ENCODE measurements at regions not wholly inside any gene's neighbourhood (a gene's known extent, or its start where the extent isn't known, plus 50 kb on each side); places are given as distances from the start of the nearest gene placed in this dataset.
"Not testable (repeated sequence)": the region's sequence is repeated elsewhere in the genome, so short reads cannot be mapped to it uniquely, and the experiment has no call there.

- Histone ChIP-seq H3K9me3 (ENCODE audit: control insufficient read depth, low read length) (no peaks in the 10 kb centered on the region), H3K4me1 (no peaks in the 10 kb centered on the region), H3K36me3 (ENCODE audit: control insufficient read depth, insufficient read depth, low read length) (no peaks in the 10 kb centered on the region), H3K27me3 (ENCODE audit: control insufficient read depth, insufficient read depth, low read length) (no peaks in the 10 kb centered on the region), H2AFZ (no peak overlapping the region), H3K27ac (no peak overlapping the region), H3K79me2 (no peaks in the 10 kb centered on the region), H3K4me3 (ENCODE audit: low read depth, low read length) (no peak overlapping the region), H3K4me2 (ENCODE audit: low read length) (no peak overlapping the region), H3K9ac (no peak overlapping the region)
- TF ChIP-seq CTCF (IDR thresholded peaks at IDR 0.05): no peak
Observed at GRCh38 chr13:76245920-76246319, 609.8 kb downstream of the LMO7 start.

- Histone ChIP-seq H3K4me2 (ENCODE audit: low read length) (no peak overlapping the region), H3K27ac (no peak overlapping the region), H3K4me3 (ENCODE audit: low read depth, low read length) (no peak overlapping the region), H3K79me2 (no peaks in the 10 kb centered on the region), H3K4me1 (no peaks in the 10 kb centered on the region), H3K36me3 (ENCODE audit: control insufficient read depth, insufficient read depth, low read length) (no peaks in the 10 kb centered on the region), H2AFZ (no peak overlapping the region), H3K9ac (no peak overlapping the region), H3K27me3 (ENCODE audit: control insufficient read depth, insufficient read depth, low read length) (no peaks in the 10 kb centered on the region), H3K9me3 (ENCODE audit: control insufficient read depth, low read length) (no peaks in the 10 kb centered on the region)
- no peak for TF ChIP-seq CTCF (IDR thresholded peaks at IDR 0.05)
Observed at GRCh38 chr13:76245211-76245610, 609.1 kb downstream of the LMO7 start.

GRCh38 chr13:76243120-76243519 lies 607.0 kb downstream of the LMO7 start:
- not testable (repeated sequence) for H3K4me2 ChIP-seq (ENCODE audit: low read length); H3K4me1 ChIP-seq; H3K4me3 ChIP-seq (ENCODE audit: low read depth, low read length); H3K27ac ChIP-seq; H3K9me3 ChIP-seq (ENCODE audit: control insufficient read depth, low read length); H3K27me3 ChIP-seq (ENCODE audit: control insufficient read depth, insufficient read depth, low read length); H3K9ac ChIP-seq; H3K79me2 ChIP-seq; H2AFZ ChIP-seq; H3K36me3 ChIP-seq (ENCODE audit: control insufficient read depth, insufficient read depth, low read length)

- H3K27ac ChIP-seq: no peak overlapping the region
- H3K79me2 ChIP-seq: no peaks in the 10 kb centered on the region
- H3K4me2 ChIP-seq (ENCODE audit: low read length): no peak overlapping the region
- H3K4me1 ChIP-seq: no peaks in the 10 kb centered on the region
- H3K4me3 ChIP-seq (ENCODE audit: low read depth, low read length): no peak overlapping the region
- H3K9ac ChIP-seq: no peak overlapping the region
- H3K9me3 ChIP-seq (ENCODE audit: control insufficient read depth, low read length): no peaks in the 10 kb centered on the region
- no peaks in the 10 kb centered on the region for H3K36me3 ChIP-seq (ENCODE audit: control insufficient read depth, insufficient read depth, low read length)
- H2AFZ ChIP-seq: no peak overlapping the region
- no peaks in the 10 kb centered on the region for H3K27me3 ChIP-seq (ENCODE audit: control insufficient read depth, insufficient read depth, low read length)
- no peak for TF ChIP-seq CTCF (IDR thresholded peaks at IDR 0.05)
Observed at GRCh38 chr13:76239031-76239680, 603.0 kb downstream of the LMO7 start.

- Histone ChIP-seq H3K36me3 (ENCODE audit: control insufficient read depth, insufficient read depth, low read length) (no peaks in the 10 kb centered on the region), H3K4me2 (ENCODE audit: low read length) (no peak overlapping the region), H2AFZ (no peak overlapping the region), H3K27ac (no peak overlapping the region), H3K4me1 (no peaks in the 10 kb centered on the region), H3K9ac (no peak overlapping the region), H3K79me2 (no peaks in the 10 kb centered on the region), H3K27me3 (ENCODE audit: control insufficient read depth, insufficient read depth, low read length) (no peaks in the 10 kb centered on the region), H3K9me3 (ENCODE audit: control insufficient read depth, low read length) (no peaks in the 10 kb centered on the region), H3K4me3 (ENCODE audit: low read depth, low read length) (no peak overlapping the region)
- TF ChIP-seq CTCF (IDR thresholded peaks at IDR 0.05): no peak
Observed at GRCh38 chr13:76231522-76232167, 595.5 kb downstream of the LMO7 start.

Data from parathyroid adenoma (tissue), 2 donors.